Fibroblast of the aortic adventitia (primary cell): ENCODE measurements at regions not wholly inside any gene's neighbourhood (a gene's known extent, or its start where the extent isn't known, plus 50 kb on each side); places are given as distances from the start of the nearest gene placed in this dataset.

Experiments
- DNase-seq: peaks from one replicate; pipeline ENCODE4 v3.0.0-alpha.2; 2010; ENCODE audit warnings: low read depth
- H3K4me3 ChIP-seq: 2 replicates; pipeline ENCODE4 v1.5.1; 2011; ENCODE audit warnings: low read depth, mild to moderate bottlenecking, control low read depth, low read length, moderate library complexity
- CTCF ChIP-seq: IDR thresholded peaks from 2 replicates; pipeline ENCODE4 v1.5.1; 2011; ENCODE audit warnings: mild to moderate bottlenecking, low read length, control low read depth, inconsistent platforms; ENCODE audit not compliant: insufficient read depth

GRCh38 chr7:121450631-121451198 is 54.6 kb upstream of the FAM3C start:
- peak; percentile 13 for DNase-seq
- no peak for TF ChIP-seq CTCF
- H3K4me3 ChIP-seq = no peak overlapping the region

- H3K4me3 ChIP-seq = no peak overlapping the region
- no peak for TF ChIP-seq CTCF
- peak; percentile 64 for DNase-seq
Observed at GRCh38 chr7:121449735-121450240, 53.7 kb upstream of the FAM3C start.

GRCh38 chr7:121449329-121449728 is 53.2 kb upstream of the FAM3C start:
- peak; percentile 19 for TF ChIP-seq CTCF
- H3K4me3 ChIP-seq = no peak overlapping the region
- peak; percentile 47 for DNase-seq

- DNase-seq = no peak
- no peak overlapping the region for H3K4me3 ChIP-seq
- TF ChIP-seq CTCF = no peak
Observed at GRCh38 chr7:121448429-121448828, 52.3 kb upstream of the FAM3C start.

GRCh38 chr7:121447911-121448300 is 51.8 kb upstream of the FAM3C start:
- H3K4me3 ChIP-seq = no peak overlapping the region
- TF ChIP-seq CTCF = no peak
- DNase-seq = peak; percentile 21

- TF ChIP-seq CTCF = no peak
- H3K4me3 ChIP-seq = no peak overlapping the region
- peak; percentile 68 for DNase-seq
Observed at GRCh38 chr7:121447243-121447910, 51.3 kb upstream of the FAM3C start.

GRCh38 chr7:121446526-121446925 is 50.4 kb upstream of the FAM3C start:
- H3K4me3 ChIP-seq = no peak overlapping the region
- peak; percentile 24 for DNase-seq
- TF ChIP-seq CTCF = no peak
